Stimulated activated naive CD8-positive, alpha-beta T cell treated with anti-CD3 and anti-CD28 coated beads, Interleukin-15, amount 100 ng/mL, for 72 hours (primary cell): ENCODE measurements at regions not wholly inside any gene's neighbourhood (a gene's known extent, or its start where the extent isn't known, plus 50 kb on each side); places are given as distances from the start of the nearest gene placed in this dataset.

ENCODE experiments used
- ATAC-seq: fragments of 150-1000 bp; cut with Tn5 transposase; 2 replicates; pipeline ENCODE4 v1.10.0; 2021; ENCODE audit warnings: mild to moderate bottlenecking, moderate library complexity
- DNase-seq, 2 donors: peaks; one replicate each; pipeline ENCODE4 v3.0.0; 2021 to 2022
- H3K27ac Mint-ChIP-seq, 2 donors: one replicate each; pipeline ENCODE4 v1.8.0; 2022; ENCODE audit warnings: mild to moderate bottlenecking in 2 of 2, mixed read lengths in 2 of 2, moderate library complexity in 2 of 2
- H3K27me3 Mint-ChIP-seq: one replicate; pipeline ENCODE4 v1.8.0; 2022; ENCODE audit warnings: mixed read lengths
- H3K4me1 Mint-ChIP-seq: one replicate; pipeline ENCODE4 v1.8.0; 2022; ENCODE audit warnings: mild to moderate bottlenecking, mixed read lengths
- H3K4me3 Mint-ChIP-seq, 2 donors: one replicate each; pipeline ENCODE4 v1.8.0; 2022; ENCODE audit warnings: mild to moderate bottlenecking in 2 of 2, mixed read lengths in 2 of 2, moderate library complexity in 1 of 2
- H3K9me3 Mint-ChIP-seq, 2 donors: one replicate each; pipeline ENCODE4 v1.8.0; 2022; ENCODE audit warnings: mixed read lengths in 2 of 2

DNA sequence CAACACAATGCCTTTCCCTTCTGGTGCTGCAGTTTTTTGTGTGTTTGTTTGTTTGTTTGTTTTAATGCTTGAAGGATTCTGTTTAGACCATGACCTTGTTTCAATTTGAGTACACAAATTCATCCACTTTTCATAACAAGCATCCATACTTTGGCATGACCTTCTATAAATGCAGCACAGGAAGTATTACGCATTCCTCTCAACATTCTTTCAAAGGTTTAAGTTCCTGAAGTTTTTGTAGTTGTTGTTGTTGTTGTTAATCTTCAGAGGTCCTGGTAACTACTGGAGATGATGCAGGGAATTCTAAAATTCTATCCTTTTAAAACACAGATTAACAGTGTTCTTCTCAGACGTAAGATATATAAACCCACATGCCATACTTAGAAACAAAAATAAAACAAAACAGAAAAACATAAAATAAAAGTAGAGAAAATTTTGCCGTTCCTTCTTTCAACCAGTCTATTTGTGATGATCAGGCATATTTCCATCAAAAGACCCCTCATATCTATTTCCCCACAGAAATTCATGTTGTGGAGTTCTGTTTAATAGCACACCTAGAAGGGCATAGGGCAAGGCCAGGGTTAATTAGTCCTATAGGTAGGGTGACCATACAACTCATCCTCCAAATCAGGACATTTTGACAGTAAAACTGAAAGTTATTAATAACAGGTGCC is 529.9 kb downstream of the NOVA1 start:
- no peaks in the 10 kb centered on the region for H3K4me1 Mint-ChIP-seq
- no peak for ATAC-seq
- peaks cover 12 to 19% of the 10 kb centered on the region in 2 donors for H3K9me3 Mint-ChIP-seq
- peak overlapping the region in 1 of 2 donors; percentile 31 for H3K27ac Mint-ChIP-seq
- no peaks in the 10 kb centered on the region for H3K27me3 Mint-ChIP-seq
- no peak for DNase-seq
- no peak overlapping the region for H3K4me3 Mint-ChIP-seq

DNA sequence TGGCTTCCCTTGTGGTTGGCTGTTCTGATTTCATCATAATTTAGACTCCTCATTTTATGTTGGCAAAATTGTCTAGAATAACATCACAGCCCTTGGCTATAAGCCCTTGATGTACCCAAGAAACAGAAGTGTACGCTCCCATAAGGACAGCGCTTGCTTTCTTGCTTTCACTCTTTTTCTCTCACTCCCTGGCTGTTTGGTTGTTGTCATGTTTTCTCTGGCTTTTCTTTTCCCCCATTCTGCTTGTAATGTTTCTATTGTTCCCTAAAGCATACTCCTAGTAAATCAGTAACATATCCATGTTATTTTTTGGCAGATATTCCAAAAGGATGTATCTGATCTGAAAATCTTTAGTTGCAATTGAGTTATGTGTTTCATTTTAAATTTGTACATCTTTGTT is 530.5 kb downstream of the NOVA1 start:
- ATAC-seq (no peak), DNase-seq (no peak)
- Mint-ChIP-seq H3K4me3 (no peak overlapping the region), H3K27me3 (no peaks in the 10 kb centered on the region), H3K4me1 (no peaks in the 10 kb centered on the region), H3K9me3 (peaks cover 12 to 17% of the 10 kb centered on the region in 2 donors), H3K27ac (peak overlapping the region in 1 of 2 donors; percentile 31)

- H3K27ac Mint-ChIP-seq = no peak overlapping the region
- H3K4me3 Mint-ChIP-seq = no peak overlapping the region
- DNase-seq = no peak
- peaks cover 17 to 24% of the 10 kb centered on the region in 2 donors for H3K9me3 Mint-ChIP-seq
- no peaks in the 10 kb centered on the region for H3K27me3 Mint-ChIP-seq
- ATAC-seq = no peak
- H3K4me1 Mint-ChIP-seq = no peaks in the 10 kb centered on the region
These were observed 541.7 kb downstream of the NOVA1 start for GRCh38 chr14:26056036-26056616.

DNA sequence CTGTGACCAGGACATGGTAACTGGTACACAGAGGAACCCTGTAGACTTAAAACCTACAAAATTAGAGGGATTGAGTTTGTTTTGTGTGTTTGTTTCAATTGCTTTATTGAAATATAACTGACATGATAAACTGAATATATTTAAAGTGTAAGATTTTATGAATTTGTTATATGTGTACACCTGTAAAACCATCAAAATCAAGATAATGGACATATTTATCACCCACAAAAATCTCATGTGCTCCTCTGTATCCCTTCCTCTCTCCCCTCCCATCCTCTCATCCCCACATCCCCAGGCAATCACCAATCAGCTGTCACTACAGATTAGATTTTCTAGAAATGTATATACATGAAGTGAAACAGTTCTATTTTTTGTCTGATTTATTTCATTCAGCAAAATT is 565.5 kb downstream of the NOVA1 start:
- no peak for ATAC-seq
- H3K4me3 Mint-ChIP-seq = no peak overlapping the region
- no peak for DNase-seq
- H3K27ac Mint-ChIP-seq = no peak overlapping the region
- no peaks in the 10 kb centered on the region for H3K27me3 Mint-ChIP-seq
- H3K4me1 Mint-ChIP-seq = no peaks in the 10 kb centered on the region
- H3K9me3 Mint-ChIP-seq = peaks cover 18 to 19% of the 10 kb centered on the region in 2 donors

GRCh38 chr14:26026384-26026783 is 571.4 kb downstream of the NOVA1 start:
- H3K9me3 Mint-ChIP-seq = peaks cover 6 to 10% of the 10 kb centered on the region in 2 donors
- DNase-seq (no peak), ATAC-seq (no peak)
- H3K4me3 Mint-ChIP-seq = no peak overlapping the region
- H3K27ac Mint-ChIP-seq = no peak overlapping the region
- H3K27me3 Mint-ChIP-seq = no peaks in the 10 kb centered on the region
- H3K4me1 Mint-ChIP-seq = no peaks in the 10 kb centered on the region

DNA sequence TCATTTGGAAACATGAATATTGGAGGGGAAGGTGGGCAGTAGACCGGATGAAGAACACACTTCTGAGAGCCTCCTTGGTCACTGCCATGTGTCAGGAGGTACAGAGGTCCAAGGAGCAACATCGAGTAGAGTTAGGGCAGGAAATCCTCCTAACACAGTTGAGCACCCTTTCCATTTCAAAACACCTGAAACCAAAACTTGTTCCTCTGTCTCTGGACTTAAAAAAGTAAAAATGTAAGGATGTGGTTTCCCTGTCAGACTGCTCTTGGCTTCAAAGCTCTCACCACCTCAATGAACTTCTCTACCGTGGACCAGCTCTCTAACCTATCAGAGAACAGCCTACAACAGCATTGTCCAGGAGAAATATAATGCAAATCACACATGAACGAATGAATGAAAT is 573.9 kb downstream of the NOVA1 start:
- no peak for ATAC-seq
- Mint-ChIP-seq H3K4me3 (no peak overlapping the region), H3K9me3 (peaks cover 3 to 14% of the 10 kb centered on the region in 2 donors), H3K4me1 (no peaks in the 10 kb centered on the region), H3K27me3 (no peaks in the 10 kb centered on the region), H3K27ac (no peak overlapping the region)
- no peak for DNase-seq

- H3K9me3 Mint-ChIP-seq = peaks cover 0 to 13% of the 10 kb centered on the region in 2 donors
- no peak overlapping the region for H3K27ac Mint-ChIP-seq
- DNase-seq (no peak), ATAC-seq (no peak)
- no peak overlapping the region for H3K4me3 Mint-ChIP-seq
- H3K27me3 Mint-ChIP-seq = no peaks in the 10 kb centered on the region
- no peaks in the 10 kb centered on the region for H3K4me1 Mint-ChIP-seq
These were observed 576.1 kb downstream of the NOVA1 start for GRCh38 chr14:26021759-26022158.

DNA sequence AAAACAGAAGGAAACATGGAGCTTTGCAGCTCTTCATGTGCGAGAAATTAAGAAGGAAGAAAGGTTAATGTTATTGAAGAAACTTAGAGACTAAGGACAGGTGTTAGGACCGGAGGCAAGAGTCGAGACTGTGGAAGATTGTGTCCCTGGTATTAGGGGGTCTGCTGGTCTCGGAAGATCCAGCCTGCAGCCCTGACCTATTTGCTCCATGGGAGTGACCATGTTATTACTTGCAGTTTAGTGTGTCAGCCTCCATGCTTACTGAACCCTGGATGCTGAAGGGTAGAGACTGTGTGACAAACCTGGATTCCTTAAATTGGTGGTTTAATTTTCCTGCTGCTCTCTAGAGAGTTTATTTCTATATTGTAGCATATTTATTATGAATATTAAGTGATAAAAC is 580.6 kb downstream of the NOVA1 start:
- H3K9me3 Mint-ChIP-seq = peaks cover 9 to 19% of the 10 kb centered on the region in 2 donors
- H3K27ac Mint-ChIP-seq = no peak overlapping the region
- no peaks in the 10 kb centered on the region for H3K4me1 Mint-ChIP-seq

DNA sequence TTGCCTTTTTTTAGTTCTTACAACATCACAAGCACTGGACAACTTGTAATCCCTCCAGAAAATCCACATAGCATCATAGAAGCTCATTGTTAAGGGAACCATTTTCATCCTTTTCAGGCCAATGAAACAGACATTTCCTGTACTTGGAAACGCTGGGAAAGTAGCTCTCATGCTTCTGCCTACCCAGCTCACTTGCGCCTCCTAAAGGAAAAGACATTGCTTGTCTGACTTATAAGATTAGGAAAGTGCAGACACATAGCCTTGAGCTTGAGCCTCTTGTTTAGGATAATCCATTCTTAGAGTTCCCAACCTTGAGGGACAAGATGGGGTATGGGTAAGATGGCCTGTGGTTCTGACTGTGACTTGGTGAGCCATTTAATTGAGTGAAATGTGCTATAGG is 589.5 kb downstream of the NOVA1 start:
- Mint-ChIP-seq H3K4me1 (no peaks in the 10 kb centered on the region), H3K27me3 (no peaks in the 10 kb centered on the region), H3K27ac (no peak overlapping the region), H3K9me3 (peaks cover 9 to 20% of the 10 kb centered on the region in 2 donors), H3K4me3 (no peak overlapping the region)
- ATAC-seq (no peak), DNase-seq (no peak)

More for the DNA sequence above, 580.6 kb downstream of the NOVA1 start:
- DNase-seq (no peak), ATAC-seq (no peak)
- Mint-ChIP-seq H3K4me3 (no peak overlapping the region), H3K27me3 (no peaks in the 10 kb centered on the region)

GRCh38 chr14:26004342-26004741 is 593.5 kb downstream of the NOVA1 start:
- H3K27ac Mint-ChIP-seq = no peak overlapping the region
- H3K9me3 Mint-ChIP-seq = no peaks in the 10 kb centered on the region
- no peak for ATAC-seq
- H3K4me3 Mint-ChIP-seq = no peak overlapping the region
- H3K27me3 Mint-ChIP-seq = no peaks in the 10 kb centered on the region
- no peak for DNase-seq
- no peaks in the 10 kb centered on the region for H3K4me1 Mint-ChIP-seq

GRCh38 chr14:25993830-25994229 is 604.0 kb downstream of the NOVA1 start:
- H3K4me3 Mint-ChIP-seq = no peak overlapping the region
- no peaks in the 10 kb centered on the region for H3K4me1 Mint-ChIP-seq
- H3K27me3 Mint-ChIP-seq = no peaks in the 10 kb centered on the region
- H3K9me3 Mint-ChIP-seq = peaks cover 14 to 29% of the 10 kb centered on the region in 2 donors
- DNase-seq = no peak
- ATAC-seq = no peak
- no peak overlapping the region for H3K27ac Mint-ChIP-seq

DNA sequence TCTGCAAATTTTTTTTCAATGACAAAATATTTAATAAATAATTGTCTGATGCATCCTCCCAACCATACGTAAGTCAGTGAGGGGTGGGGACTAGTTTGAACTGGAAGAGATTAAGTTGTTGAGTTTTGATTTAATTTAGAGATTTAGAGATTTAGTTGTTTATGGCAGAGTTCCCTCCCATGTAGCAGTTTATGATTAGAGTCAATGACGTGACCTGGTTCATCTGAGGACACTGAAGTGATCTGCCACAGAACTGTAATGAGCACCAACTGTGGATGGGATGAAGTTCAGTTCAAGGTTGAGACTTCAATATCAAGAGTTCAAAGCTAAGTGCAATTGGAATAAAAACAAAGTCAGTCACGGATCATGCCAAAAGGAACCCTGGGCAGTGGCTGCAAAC is 609.3 kb downstream of the NOVA1 start:
- DNase-seq (no peak), ATAC-seq (no peak)
- Mint-ChIP-seq H3K9me3 (peaks cover 25 to 42% of the 10 kb centered on the region in 2 donors), H3K27ac (peak overlapping the region in 1 of 2 donors; percentile 50), H3K4me3 (no peak overlapping the region), H3K4me1 (no peaks in the 10 kb centered on the region), H3K27me3 (no peaks in the 10 kb centered on the region)

DNA sequence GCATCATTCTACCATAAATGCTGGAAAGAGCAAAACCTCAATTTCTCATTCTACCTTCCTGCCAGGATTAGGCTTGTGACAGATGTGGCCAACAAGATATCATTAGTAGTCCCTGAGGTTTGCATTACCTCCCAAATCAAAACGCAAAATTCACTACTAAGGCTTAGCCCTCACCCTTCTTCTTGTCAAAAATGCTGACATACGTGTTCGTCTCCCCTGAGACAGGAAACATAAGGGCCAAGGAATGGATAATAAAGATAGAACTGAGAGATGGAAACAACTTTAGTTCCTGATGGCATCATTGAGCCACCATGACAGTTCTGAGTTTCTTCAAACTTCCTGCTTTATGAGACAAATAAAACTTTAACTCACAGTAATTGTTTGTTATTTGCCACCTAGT is 642.1 kb downstream of the NOVA1 start:
- no peak for DNase-seq
- Mint-ChIP-seq H3K9me3 (peaks cover 22 to 37% of the 10 kb centered on the region in 2 donors), H3K4me1 (no peaks in the 10 kb centered on the region), H3K27ac (no peak overlapping the region), H3K4me3 (no peak overlapping the region), H3K27me3 (no peaks in the 10 kb centered on the region)
- no peak for ATAC-seq

DNA sequence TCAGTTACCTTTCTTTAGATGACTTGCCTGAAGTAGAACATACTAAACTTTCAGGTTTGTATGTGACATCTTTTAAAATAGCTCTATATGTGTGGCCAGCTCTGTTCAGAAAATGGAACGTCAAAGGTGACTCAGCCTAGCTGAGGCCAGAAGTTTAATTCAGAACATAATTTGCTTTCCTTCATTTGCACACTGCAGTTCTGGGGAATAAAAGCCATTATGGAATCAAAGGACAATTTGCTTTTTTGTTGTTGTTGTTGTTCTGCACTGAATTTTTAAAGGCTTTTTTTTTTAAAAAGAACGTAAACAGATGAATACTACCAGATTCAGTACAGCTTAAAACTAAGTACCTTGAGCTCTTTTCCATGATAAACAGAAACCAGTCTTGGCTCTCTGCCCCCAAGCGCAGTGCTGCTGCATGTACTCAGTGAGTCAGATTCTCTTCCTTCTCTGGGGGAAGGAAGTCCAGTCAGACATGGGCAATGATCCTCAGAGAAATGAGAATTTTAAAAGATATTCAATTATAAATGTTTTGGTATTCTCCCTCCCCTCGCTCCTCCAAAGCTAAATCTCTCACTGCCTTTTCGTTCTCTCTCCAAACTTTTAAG is 644.2 kb downstream of the NOVA1 start:
- Mint-ChIP-seq H3K9me3 (peaks cover 28 to 52% of the 10 kb centered on the region in 2 donors), H3K4me1 (no peaks in the 10 kb centered on the region), H3K27ac (no peak overlapping the region), H3K27me3 (no peaks in the 10 kb centered on the region), H3K4me3 (no peak overlapping the region)
- ATAC-seq = no peak
- DNase-seq = no peak

DNA sequence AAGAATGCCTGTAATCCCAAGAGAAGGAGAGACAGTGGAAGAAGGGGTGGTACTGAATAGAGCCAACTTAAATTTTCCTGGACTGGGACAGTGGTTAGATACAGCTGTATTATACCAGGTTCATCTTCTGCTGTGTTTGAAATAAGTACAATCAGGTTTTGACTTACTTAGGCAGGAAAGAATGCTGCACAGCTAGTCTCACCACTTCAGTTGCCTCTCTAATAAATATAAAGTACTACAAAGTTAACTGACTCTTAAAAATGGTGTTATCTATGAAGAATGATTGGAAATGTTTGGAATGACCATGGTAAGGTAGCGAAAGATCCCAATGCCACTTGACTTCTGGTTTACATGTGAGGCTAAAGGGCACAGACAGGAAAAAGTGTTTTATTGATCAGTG is 652.1 kb downstream of the NOVA1 start:
- no peaks in the 10 kb centered on the region for H3K27me3 Mint-ChIP-seq
- no peak overlapping the region for H3K4me3 Mint-ChIP-seq
- peaks cover 9 to 26% of the 10 kb centered on the region in 2 donors for H3K9me3 Mint-ChIP-seq
- no peak overlapping the region for H3K27ac Mint-ChIP-seq
- no peak for ATAC-seq
- H3K4me1 Mint-ChIP-seq = no peaks in the 10 kb centered on the region
- no peak for DNase-seq

DNA sequence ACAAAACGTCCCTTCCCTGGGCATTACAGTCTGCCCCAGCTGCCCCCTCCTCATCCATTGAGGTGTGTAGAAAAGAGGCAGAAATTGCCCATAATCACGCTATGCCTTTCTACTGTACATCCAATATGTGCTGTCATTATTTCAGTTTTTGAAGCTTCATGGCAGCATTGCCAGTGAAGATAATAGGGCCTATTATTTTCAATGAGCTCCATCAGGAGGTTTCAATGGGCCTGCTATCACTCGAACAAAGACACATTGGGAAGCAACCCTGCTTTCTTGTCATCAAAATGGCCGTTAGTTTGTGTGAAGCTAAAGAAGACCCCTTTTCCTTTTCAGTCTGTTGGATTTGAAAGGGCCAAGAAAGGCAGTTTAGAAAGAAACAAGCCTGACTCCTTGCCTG is 653.8 kb downstream of the NOVA1 start:
- Mint-ChIP-seq H3K9me3 (peaks cover 5 to 12% of the 10 kb centered on the region in 2 donors), H3K27me3 (no peaks in the 10 kb centered on the region), H3K4me1 (no peaks in the 10 kb centered on the region), H3K27ac (no peak overlapping the region), H3K4me3 (no peak overlapping the region)
- DNase-seq = no peak
- no peak for ATAC-seq
